Osteoblast (primary cell): ENCODE measurements at regions not wholly inside any gene's neighbourhood (a gene's known extent, or its start where the extent isn't known, plus 50 kb on each side); places are given as distances from the start of the nearest gene placed in this dataset.

Source experiments
- DNase-seq: peaks from one replicate; pipeline ENCODE4 v3.0.0; 2011; ENCODE audit warnings: low spot score, mixed read lengths; ENCODE audit not compliant: insufficient read length; ENCODE audit errors: missing footprints
- H2AFZ ChIP-seq: 2 replicates; pipeline ENCODE4 v1.6.0; 2011; ENCODE audit warnings: mild to moderate bottlenecking, low read length
- H3K27ac ChIP-seq: 2 replicates; pipeline ENCODE4 v1.5.1; 2011; ENCODE audit warnings: mild to moderate bottlenecking, low read depth, low read length, moderate library complexity
- H3K27me3 ChIP-seq: 2 replicates; pipeline ENCODE4 v1.6.0; 2012; ENCODE audit warnings: mild to moderate bottlenecking, control low read depth, inconsistent platforms, low read length, moderate library complexity; ENCODE audit not compliant: insufficient read depth
- H3K36me3 ChIP-seq: 2 replicates; pipeline ENCODE4 v1.5.1; 2011; ENCODE audit warnings: mild to moderate bottlenecking, low read length, control low read depth, moderate library complexity; ENCODE audit not compliant: insufficient read depth
- H3K4me1 ChIP-seq: 2 replicates; pipeline ENCODE4 v1.5.1; 2011; ENCODE audit warnings: mild to moderate bottlenecking, low read length, control low read depth, moderate library complexity; ENCODE audit not compliant: insufficient read depth
- H3K4me2 ChIP-seq: 2 replicates; pipeline ENCODE4 v1.6.0; 2011; ENCODE audit warnings: mild to moderate bottlenecking, low read length; ENCODE audit not compliant: insufficient read depth
- H3K4me3 ChIP-seq: fragments of 200-600 bp; sonication (generic); 3 replicates; pipeline ENCODE4 v1.5.1; 2012; ENCODE audit warnings: mild to moderate bottlenecking, low read length, inconsistent platforms; ENCODE audit not compliant: insufficient read depth
- H3K79me2 ChIP-seq: 2 replicates; pipeline ENCODE4 v1.6.0; 2012; ENCODE audit warnings: mild to moderate bottlenecking, low read length, control low read depth, inconsistent platforms; ENCODE audit not compliant: insufficient read depth
- H3K9me3 ChIP-seq: 2 replicates; pipeline ENCODE4 v1.5.1; 2011; ENCODE audit warnings: low read depth, low read length, control low read depth
- H4K20me1 ChIP-seq: 2 replicates; pipeline ENCODE4 v1.6.0; 2012; ENCODE audit warnings: mild to moderate bottlenecking, low read length, control low read depth; ENCODE audit not compliant: insufficient read depth
- TF ChIP-seq, protein P1 (sequence below): IDR thresholded peaks from 2 replicates; pipeline ENCODE4 v1.5.1; 2011; ENCODE audit warnings: mild to moderate bottlenecking, low read depth, low read length, moderate library complexity; ENCODE audit errors: extremely low read depth

DNA sequence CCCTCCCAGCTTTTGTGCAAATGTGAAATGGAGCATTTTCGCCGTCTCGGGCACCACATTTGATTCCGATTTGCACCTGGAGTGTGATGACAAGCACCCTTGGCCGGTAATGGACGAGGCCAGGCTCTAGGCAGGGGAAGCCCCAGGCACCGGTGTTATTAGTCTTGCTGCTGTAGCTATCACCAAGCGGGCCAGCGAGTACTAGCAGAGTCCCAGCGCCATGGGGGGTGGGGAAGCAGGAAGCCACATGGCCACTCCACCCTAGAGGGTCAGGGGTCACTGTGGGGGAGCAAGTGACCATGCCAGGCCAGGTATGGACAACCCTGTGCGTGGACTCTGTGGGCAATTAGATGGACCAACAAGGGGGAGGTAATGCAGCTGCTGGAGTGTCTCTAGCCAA is 88.8 kb downstream of the CPZ start:
- no peak overlapping the region for H3K27ac ChIP-seq
- H3K4me3 ChIP-seq = no peak overlapping the region
- H4K20me1 ChIP-seq = no peaks in the 10 kb centered on the region
- H3K4me2 ChIP-seq = no peak overlapping the region
- H3K27me3 ChIP-seq = no peaks in the 10 kb centered on the region
- H3K9me3 ChIP-seq = no peaks in the 10 kb centered on the region
- no peak overlapping the region for H2AFZ ChIP-seq
- H3K79me2 ChIP-seq = no peaks in the 10 kb centered on the region
- TF ChIP-seq, protein P1, sequence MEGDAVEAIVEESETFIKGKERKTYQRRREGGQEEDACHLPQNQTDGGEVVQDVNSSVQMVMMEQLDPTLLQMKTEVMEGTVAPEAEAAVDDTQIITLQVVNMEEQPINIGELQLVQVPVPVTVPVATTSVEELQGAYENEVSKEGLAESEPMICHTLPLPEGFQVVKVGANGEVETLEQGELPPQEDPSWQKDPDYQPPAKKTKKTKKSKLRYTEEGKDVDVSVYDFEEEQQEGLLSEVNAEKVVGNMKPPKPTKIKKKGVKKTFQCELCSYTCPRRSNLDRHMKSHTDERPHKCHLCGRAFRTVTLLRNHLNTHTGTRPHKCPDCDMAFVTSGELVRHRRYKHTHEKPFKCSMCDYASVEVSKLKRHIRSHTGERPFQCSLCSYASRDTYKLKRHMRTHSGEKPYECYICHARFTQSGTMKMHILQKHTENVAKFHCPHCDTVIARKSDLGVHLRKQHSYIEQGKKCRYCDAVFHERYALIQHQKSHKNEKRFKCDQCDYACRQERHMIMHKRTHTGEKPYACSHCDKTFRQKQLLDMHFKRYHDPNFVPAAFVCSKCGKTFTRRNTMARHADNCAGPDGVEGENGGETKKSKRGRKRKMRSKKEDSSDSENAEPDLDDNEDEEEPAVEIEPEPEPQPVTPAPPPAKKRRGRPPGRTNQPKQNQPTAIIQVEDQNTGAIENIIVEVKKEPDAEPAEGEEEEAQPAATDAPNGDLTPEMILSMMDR = no peak
- DNase-seq = no peak
- no peaks in the 10 kb centered on the region for H3K4me1 ChIP-seq
- H3K36me3 ChIP-seq = no peaks in the 10 kb centered on the region

DNA sequence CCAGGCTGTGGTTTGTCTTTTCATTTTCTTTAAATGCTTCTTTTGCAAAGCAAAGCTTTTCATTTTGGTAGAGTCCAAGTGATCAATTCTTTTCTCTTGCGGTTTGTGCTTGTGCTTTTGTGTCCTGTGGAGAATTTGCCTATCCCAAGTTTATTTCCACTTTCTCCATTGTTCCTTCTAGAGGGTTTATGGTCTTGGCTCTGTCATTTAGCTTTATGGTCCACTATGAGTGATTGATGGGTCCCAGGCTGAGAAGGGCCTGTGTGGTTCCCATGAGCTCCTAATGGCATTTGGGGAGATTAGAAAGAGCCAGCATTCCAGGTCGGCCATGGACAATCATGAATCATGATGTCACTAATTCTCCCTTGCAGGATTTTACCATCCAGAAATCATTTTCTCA is 86.5 kb downstream of the CPZ start:
- TF ChIP-seq, protein P1 = no peak
- Histone ChIP-seq H3K4me3 (no peak overlapping the region), H3K36me3 (no peaks in the 10 kb centered on the region), H3K27me3 (no peaks in the 10 kb centered on the region), H3K27ac (no peak overlapping the region), H3K4me2 (no peak overlapping the region), H3K79me2 (no peaks in the 10 kb centered on the region), H3K4me1 (no peaks in the 10 kb centered on the region), H3K9me3 (no peaks in the 10 kb centered on the region), H4K20me1 (no peaks in the 10 kb centered on the region), H2AFZ (no peak overlapping the region)
- no peak for DNase-seq

DNA sequence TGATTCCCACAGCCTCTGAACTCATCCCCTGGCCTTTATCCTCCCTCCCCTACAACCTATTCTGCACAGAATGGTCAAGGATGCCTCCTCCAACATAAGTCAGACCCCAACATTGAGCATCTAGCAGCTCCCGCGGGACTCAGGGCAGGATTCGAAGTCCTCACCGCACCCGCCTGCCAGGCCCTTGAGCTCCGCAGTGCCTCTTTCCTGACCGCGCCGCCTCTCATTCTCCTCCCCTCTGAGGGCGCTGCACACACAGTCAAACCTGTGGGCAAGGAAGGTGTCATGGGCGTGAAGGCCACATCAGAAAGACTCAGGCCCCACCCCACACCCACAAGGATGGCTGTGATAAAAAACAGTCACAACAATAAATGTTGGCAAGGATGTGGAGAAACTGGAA is 84.1 kb downstream of the CPZ start:
- H3K9me3 ChIP-seq = no peaks in the 10 kb centered on the region
- TF ChIP-seq, protein P1 = no peak
- no peak overlapping the region for H2AFZ ChIP-seq
- H3K36me3 ChIP-seq = no peaks in the 10 kb centered on the region
- H3K4me1 ChIP-seq = no peaks in the 10 kb centered on the region
- no peak overlapping the region for H3K27ac ChIP-seq
- H3K27me3 ChIP-seq = no peaks in the 10 kb centered on the region
- no peaks in the 10 kb centered on the region for H4K20me1 ChIP-seq
- H3K4me2 ChIP-seq = no peak overlapping the region
- no peaks in the 10 kb centered on the region for H3K79me2 ChIP-seq
- H3K4me3 ChIP-seq = no peak overlapping the region
- DNase-seq = no peak

DNA sequence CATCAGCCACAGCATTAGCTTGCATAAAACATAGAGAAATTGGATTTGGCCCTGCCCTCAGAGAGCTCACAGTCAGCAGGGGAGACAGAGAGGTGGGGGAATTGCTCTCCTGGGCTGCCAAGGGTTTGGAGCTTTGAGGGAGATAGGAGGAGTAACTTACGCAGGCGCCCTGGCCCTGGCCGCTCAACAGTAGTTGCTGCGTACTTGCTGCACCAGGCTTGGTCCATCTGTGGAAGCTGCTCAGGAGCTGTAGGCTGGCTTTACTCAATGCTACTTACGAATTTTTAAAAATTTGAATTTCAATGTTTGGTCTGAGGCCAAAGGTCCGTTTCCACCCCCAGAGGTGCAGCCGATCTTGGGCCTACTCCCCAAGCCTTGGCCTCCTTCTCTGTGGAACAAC is 83.3 kb downstream of the CPZ start:
- Histone ChIP-seq H4K20me1 (no peaks in the 10 kb centered on the region), H3K27me3 (no peaks in the 10 kb centered on the region), H3K79me2 (no peaks in the 10 kb centered on the region), H3K4me2 (no peak overlapping the region), H3K4me3 (no peak overlapping the region), H3K27ac (no peak overlapping the region), H3K9me3 (no peaks in the 10 kb centered on the region), H2AFZ (no peak overlapping the region), H3K36me3 (no peaks in the 10 kb centered on the region), H3K4me1 (no peaks in the 10 kb centered on the region)
- DNase-seq = no peak
- TF ChIP-seq, protein P1 = no peak
